Thymus (tissue), 11 donors: ENCODE measurements at regions not wholly inside any gene's neighbourhood (a gene's known extent, or its start where the extent isn't known, plus 50 kb on each side); places are given as distances from the start of the nearest gene placed in this dataset.
A peak's percentile ranks its signal among the peaks of the same experiment; 100 is the strongest.

ENCODE experiments used
- DNase-seq, 9 donors: peaks; one replicate each; pipeline ENCODE4 v3.0.0-alpha.2; 2013; ENCODE audit warnings: low spot score in 9 of 9, low read depth in 6 of 9, missing footprints in 1 of 9
- H3K27ac ChIP-seq, 2 donors: one replicate each; pipeline ENCODE4 v1.5.1; 2013; ENCODE audit warnings: control low read depth in 1 of 2, low read depth in 1 of 2, low read length in 1 of 2, mild to moderate bottlenecking in 1 of 2, moderate library complexity in 1 of 2
- H3K27me3 ChIP-seq, 2 donors: one replicate each; pipeline ENCODE4 v1.5.1; 2013; ENCODE audit warnings: low read length in 1 of 2; ENCODE audit not compliant: control insufficient read depth in 2 of 2, insufficient read depth in 1 of 2
- H3K36me3 ChIP-seq, 2 donors: one replicate each; pipeline ENCODE4 v1.5.1; 2013; ENCODE audit warnings: low read length in 1 of 2, mild to moderate bottlenecking in 1 of 2, moderate library complexity in 1 of 2; ENCODE audit not compliant: control insufficient read depth in 2 of 2, insufficient read depth in 2 of 2
- H3K4me1 ChIP-seq, 2 donors: one replicate each; pipeline ENCODE4 v1.5.1; 2013; ENCODE audit warnings: low read length in 2 of 2; ENCODE audit not compliant: control insufficient read depth in 2 of 2, insufficient read depth in 2 of 2
- H3K4me3 ChIP-seq, 2 donors: one replicate each; pipeline ENCODE4 v1.5.1; 2013; ENCODE audit warnings: low read length in 2 of 2, control low read depth in 1 of 2, mild to moderate bottlenecking in 1 of 2
- H3K9me3 ChIP-seq, 2 donors: one replicate each; pipeline ENCODE4 v1.5.1; 2013; ENCODE audit warnings: low read length in 1 of 2, mild to moderate bottlenecking in 1 of 2; ENCODE audit not compliant: control insufficient read depth in 2 of 2, insufficient read depth in 1 of 2
- WGBS: extraction: QIAGEN DNeasy Blood & Tissue Kit; methylation state at CpG from one replicate; pipeline ENCODE4 v1.1.7; 2013; 5-methylcytosine and 5-hydroxymethylcytosine counted together
- donor health status: healthy.

- H3K9me3 ChIP-seq, result no peaks in the 10 kb centered on the region
- 96% methylated on average over 11 of the region's 11 CpGs for WGBS
Measured at GRCh38 chr1:31498376-31499040, 77.8 kb upstream of the TINAGL1 start.

GRCh38 chr1:31501505-31501904, 74.8 kb upstream of the TINAGL1 start:
- no peaks in the 10 kb centered on the region for H3K36me3 ChIP-seq
- H3K4me1 ChIP-seq, result peaks cover 34 to 63% of the 10 kb centered on the region in 2 donors
- H3K27ac ChIP-seq, result no peak overlapping the region
- WGBS, result 95% methylated on average over 5 of the region's 5 CpGs
- DNase-seq, result peak in 1 of 9 donors; percentile 51
- peaks cover 0 to 2% of the 10 kb centered on the region in 2 donors for H3K27me3 ChIP-seq
- no peak overlapping the region for H3K4me3 ChIP-seq
- H3K9me3 ChIP-seq, result peaks cover 0 to 2% of the 10 kb centered on the region in 2 donors

More at GRCh38 chr1:31498376-31499040, 77.8 kb upstream of the TINAGL1 start:
- no peak for DNase-seq
- Histone ChIP-seq H3K36me3 (no peaks in the 10 kb centered on the region), H3K27ac (no peak overlapping the region), H3K27me3 (peaks cover 0 to 2% of the 10 kb centered on the region in 2 donors), H3K4me3 (no peak overlapping the region), H3K4me1 (peaks cover 14 to 37% of the 10 kb centered on the region in 2 donors)

GRCh38 chr1:31502253-31502652, 74.1 kb upstream of the TINAGL1 start:
- Histone ChIP-seq H3K27me3 (peaks cover 0 to 2% of the 10 kb centered on the region in 2 donors), H3K4me3 (no peak overlapping the region), H3K36me3 (peaks cover 0 to under 1% of the 10 kb centered on the region in 2 donors), H3K4me1 (peaks cover 34 to 69% of the 10 kb centered on the region in 2 donors), H3K27ac (no peak overlapping the region), H3K9me3 (peaks cover 0 to 2% of the 10 kb centered on the region in 2 donors)
- WGBS, result 96% methylated on average over 2 of the region's 2 CpGs
- DNase-seq, result no peak

- Histone ChIP-seq H3K27ac (no peak overlapping the region), H3K27me3 (peaks cover 0 to 2% of the 10 kb centered on the region in 2 donors), H3K4me1 (peaks cover 34 to 76% of the 10 kb centered on the region in 2 donors), H3K9me3 (peaks cover 0 to 2% of the 10 kb centered on the region in 2 donors), H3K36me3 (peaks cover 7 to 8% of the 10 kb centered on the region in 2 donors), H3K4me3 (no peak overlapping the region)
- WGBS, result 96% methylated on average over 11 of the region's 11 CpGs
- DNase-seq, result no peak
Measured at GRCh38 chr1:31502926-31503511, 73.3 kb upstream of the TINAGL1 start.

- Histone ChIP-seq H3K27ac (no peak overlapping the region), H3K9me3 (peaks cover 0 to 2% of the 10 kb centered on the region in 2 donors), H3K4me1 (peaks cover 36 to 82% of the 10 kb centered on the region in 2 donors), H3K4me3 (no peak overlapping the region), H3K36me3 (peaks cover 9 to 13% of the 10 kb centered on the region in 2 donors), H3K27me3 (peaks cover 0 to 2% of the 10 kb centered on the region in 2 donors)
- WGBS, result 92% methylated on average over 4 of the region's 4 CpGs
- no peak for DNase-seq
Measured at GRCh38 chr1:31503570-31503969, 72.7 kb upstream of the TINAGL1 start.

GRCh38 chr1:31504001-31504400, 72.3 kb upstream of the TINAGL1 start:
- H3K36me3 ChIP-seq, result peaks cover 9 to 17% of the 10 kb centered on the region in 2 donors
- no peak for DNase-seq
- H3K4me1 ChIP-seq, result peaks cover 40 to 86% of the 10 kb centered on the region in 2 donors
- H3K27me3 ChIP-seq, result peaks cover 0 to 2% of the 10 kb centered on the region in 2 donors
- peaks cover 0 to 2% of the 10 kb centered on the region in 2 donors for H3K9me3 ChIP-seq
- no peak overlapping the region for H3K27ac ChIP-seq
- H3K4me3 ChIP-seq, result no peak overlapping the region
- WGBS, result 86% methylated on average over 8 of the region's 8 CpGs

- peaks cover 13 to 25% of the 10 kb centered on the region in 2 donors for H3K36me3 ChIP-seq
- peak overlapping the region; percentile 62 to 81 for H3K4me3 ChIP-seq
- H3K27ac ChIP-seq, result peak overlapping the region; percentile 87 to 97
- H3K9me3 ChIP-seq, result peaks cover 1 to 2% of the 10 kb centered on the region in 2 donors
- H3K27me3 ChIP-seq, result peaks cover 0 to 2% of the 10 kb centered on the region in 2 donors
- 7% methylated on average over 13 of the region's 13 CpGs for WGBS
- peak; percentile 83 to 99 (median 97) for DNase-seq
- peaks cover 51 to 94% of the 10 kb centered on the region in 2 donors for H3K4me1 ChIP-seq
Measured at GRCh38 chr1:31505911-31506497, 70.3 kb upstream of the TINAGL1 start.

- peaks cover 0 to 2% of the 10 kb centered on the region in 2 donors for H3K27me3 ChIP-seq
- peak in 1 of 9 donors; percentile 42 for DNase-seq
- peak overlapping the region; percentile 66 to 97 for H3K27ac ChIP-seq
- H3K4me3 ChIP-seq, result peak overlapping the region; percentile 62 to 81
- H3K9me3 ChIP-seq, result peaks cover 1 to 12% of the 10 kb centered on the region in 2 donors
- peaks cover 21 to 33% of the 10 kb centered on the region in 2 donors for H3K36me3 ChIP-seq
- 70% methylated on average over 9 of the region's 9 CpGs for WGBS
- peaks cover 47 to 91% of the 10 kb centered on the region in 2 donors for H3K4me1 ChIP-seq
Measured at GRCh38 chr1:31507221-31507620, 69.1 kb upstream of the TINAGL1 start.
